OCI-LY1 (cell line): ENCODE measurements at regions not wholly inside any gene's neighbourhood (a gene's known extent, or its start where the extent isn't known, plus 50 kb on each side); places are given as distances from the start of the nearest gene placed in this dataset.

ENCODE experiments used
- H2AFZ ChIP-seq: fragments of 200-600 bp; sonication (generic), shearing (Covaris generic); 2 replicates; pipeline ENCODE4 v1.6.0; 2014; ENCODE audit warnings: antibody characterized with exemption, mild to moderate bottlenecking, low read length
- H3F3A ChIP-seq: fragments of 200-600 bp; sonication (generic), shearing (Covaris generic); 2 replicates; pipeline ENCODE4 v1.6.0; 2014; ENCODE audit warnings: mild to moderate bottlenecking, antibody characterized with exemption, low read length, moderate library complexity; ENCODE audit not compliant: insufficient read depth
- H3K27ac ChIP-seq: fragments of 200-600 bp; sonication (generic); 2 replicates; pipeline ENCODE4 v1.5.1; 2014; ENCODE audit warnings: low read length, mixed run types, mild to moderate bottlenecking, low read depth; ENCODE audit not compliant: poor library complexity, severe bottlenecking
- H3K27me3 ChIP-seq: fragments of 200-600 bp; sonication (generic); 2 replicates; pipeline ENCODE4 v1.6.0; 2014; ENCODE audit warnings: antibody characterized with exemption, mild to moderate bottlenecking, low read length, moderate library complexity; ENCODE audit not compliant: insufficient read depth
- H3K36me3 ChIP-seq: fragments of 200-600 bp; sonication (generic); 2 replicates; pipeline ENCODE4 v1.6.1; 2014; ENCODE audit warnings: mild to moderate bottlenecking, antibody characterized with exemption, low read length, moderate library complexity, mixed read lengths; ENCODE audit not compliant: insufficient read depth
- H3K4me1 ChIP-seq: fragments of 200-600 bp; sonication (generic); 2 replicates; pipeline ENCODE4 v1.5.1; 2014; ENCODE audit warnings: mild to moderate bottlenecking, low read length, moderate library complexity; ENCODE audit not compliant: insufficient read depth, severe bottlenecking
- H3K4me2 ChIP-seq: fragments of 200-600 bp; sonication (generic), shearing (Covaris generic); 2 replicates; pipeline ENCODE4 v1.6.1; 2014; ENCODE audit warnings: low read length
- H3K4me3 ChIP-seq: fragments of 200-600 bp; sonication (generic); 2 replicates; pipeline ENCODE4 v1.5.1; 2014; ENCODE audit warnings: low read length, low read depth, mild to moderate bottlenecking, mixed read lengths; ENCODE audit not compliant: poor library complexity, severe bottlenecking
- H3K79me2 ChIP-seq: fragments of 200-600 bp; shearing (Covaris generic); 2 replicates; pipeline ENCODE4 v1.6.1; 2016; ENCODE audit warnings: mixed run types, low read length, mixed read lengths; ENCODE audit not compliant: insufficient read depth
- H3K9ac ChIP-seq: fragments of 200-600 bp; sonication (generic), shearing (Covaris generic); 2 replicates; pipeline ENCODE4 v1.6.1; 2014; ENCODE audit warnings: mild to moderate bottlenecking, low read length, mixed read lengths
- H3K9me2 ChIP-seq: fragments of 200-600 bp; sonication (generic), shearing (Covaris generic); 2 replicates; pipeline ENCODE4 v1.6.1; 2014; ENCODE audit warnings: low read depth, mild to moderate bottlenecking, low read length, mixed read lengths
- H3K9me3 ChIP-seq: fragments of 200-600 bp; shearing (Covaris generic); 2 replicates; pipeline ENCODE4 v1.6.1; 2014; ENCODE audit warnings: low read length, mixed read lengths
- H4K20me1 ChIP-seq: fragments of 200-600 bp; sonication (generic), shearing (Covaris generic); 2 replicates; pipeline ENCODE4 v1.6.0; 2016; ENCODE audit warnings: mild to moderate bottlenecking, low read length; ENCODE audit not compliant: insufficient read depth
- EZH2 ChIP-seq: fragments of 200-600 bp; sonication (generic), shearing (Covaris generic); IDR thresholded peaks from 2 replicates; pipeline ENCODE4 v1.8.0; 2017; ENCODE audit warnings: borderline replicate concordance, mixed run types, mild to moderate bottlenecking, antibody characterized with exemption, low read length, moderate library complexity, mixed read lengths
- TF ChIP-seq, protein P1 (sequence below): fragments of 200-600 bp; sonication (generic), shearing (Covaris generic); IDR thresholded peaks from 2 replicates; pipeline ENCODE4 v1.5.1; 2017; ENCODE audit warnings: mild to moderate bottlenecking, antibody characterized with exemption, low read length, moderate library complexity, mixed read lengths

DNA sequence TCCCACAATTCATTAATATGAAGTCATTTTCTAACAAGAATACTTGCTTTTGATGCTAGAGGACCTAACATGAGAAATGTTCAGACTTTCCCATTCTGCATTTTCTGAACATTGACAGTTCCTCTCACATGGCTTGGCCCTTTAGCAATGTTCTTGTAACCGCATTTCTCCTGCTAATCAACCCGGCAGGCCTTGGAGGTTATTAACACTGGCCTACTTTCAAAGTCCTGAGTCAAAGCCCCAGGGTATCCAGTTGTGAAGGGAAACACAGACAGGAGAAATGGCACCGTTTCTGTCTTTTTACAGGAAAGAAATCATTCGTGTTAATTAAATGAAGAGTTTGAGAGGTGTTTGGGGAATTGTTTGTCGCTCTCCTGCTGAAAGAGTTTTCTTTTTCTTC lies 446.5 kb upstream of the MIS18BP1 start:
- H3K36me3 ChIP-seq = no peaks in the 10 kb centered on the region
- H2AFZ ChIP-seq = no peak overlapping the region

DNA sequence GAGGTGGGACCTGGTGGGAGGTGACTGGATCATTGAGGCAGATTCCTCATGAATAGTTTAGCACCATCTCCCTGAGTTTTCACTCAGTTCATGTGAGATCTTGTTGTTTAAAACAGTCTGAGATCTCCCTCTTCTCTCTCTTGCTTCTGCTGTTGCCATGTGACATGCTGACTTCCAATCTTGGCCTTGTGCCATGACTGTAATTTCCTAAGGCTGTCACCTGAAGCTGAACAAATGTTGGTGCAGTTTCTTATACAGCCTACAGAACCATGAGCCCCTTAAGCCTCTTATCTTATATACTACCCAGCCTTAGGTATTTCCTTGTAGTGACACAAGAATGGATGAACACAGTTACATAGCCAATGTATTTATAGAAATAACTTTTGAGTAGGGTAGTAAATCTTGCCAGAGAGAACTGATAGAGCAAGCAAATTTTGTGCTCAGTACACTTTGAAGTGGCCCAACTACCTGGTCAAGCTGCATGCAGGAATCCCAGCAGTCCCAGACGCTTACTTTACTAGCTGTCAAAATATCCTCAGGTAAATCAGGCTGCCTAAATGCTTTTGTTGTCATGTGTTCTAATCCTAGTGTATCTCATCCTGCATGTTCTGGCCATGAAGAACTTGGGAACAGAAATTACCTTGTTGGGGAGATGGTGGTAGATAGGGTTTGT lies 445.6 kb upstream of the MIS18BP1 start:
- Histone ChIP-seq H3K4me2 (no peak overlapping the region), H3K9ac (no peak overlapping the region), H4K20me1 (no peaks in the 10 kb centered on the region), H3K9me2 (no peaks in the 10 kb centered on the region), H3K27me3 (no peaks in the 10 kb centered on the region), H3K9me3 (no peaks in the 10 kb centered on the region), H2AFZ (no peak overlapping the region), H3K79me2 (no peaks in the 10 kb centered on the region), H3F3A (no peaks in the 10 kb centered on the region), H3K27ac (no peak overlapping the region), H3K36me3 (no peaks in the 10 kb centered on the region), H3K4me3 (no peak overlapping the region), H3K4me1 (no peaks in the 10 kb centered on the region)
- TF ChIP-seq EZH2 = no peak
- TF ChIP-seq, protein P1, sequence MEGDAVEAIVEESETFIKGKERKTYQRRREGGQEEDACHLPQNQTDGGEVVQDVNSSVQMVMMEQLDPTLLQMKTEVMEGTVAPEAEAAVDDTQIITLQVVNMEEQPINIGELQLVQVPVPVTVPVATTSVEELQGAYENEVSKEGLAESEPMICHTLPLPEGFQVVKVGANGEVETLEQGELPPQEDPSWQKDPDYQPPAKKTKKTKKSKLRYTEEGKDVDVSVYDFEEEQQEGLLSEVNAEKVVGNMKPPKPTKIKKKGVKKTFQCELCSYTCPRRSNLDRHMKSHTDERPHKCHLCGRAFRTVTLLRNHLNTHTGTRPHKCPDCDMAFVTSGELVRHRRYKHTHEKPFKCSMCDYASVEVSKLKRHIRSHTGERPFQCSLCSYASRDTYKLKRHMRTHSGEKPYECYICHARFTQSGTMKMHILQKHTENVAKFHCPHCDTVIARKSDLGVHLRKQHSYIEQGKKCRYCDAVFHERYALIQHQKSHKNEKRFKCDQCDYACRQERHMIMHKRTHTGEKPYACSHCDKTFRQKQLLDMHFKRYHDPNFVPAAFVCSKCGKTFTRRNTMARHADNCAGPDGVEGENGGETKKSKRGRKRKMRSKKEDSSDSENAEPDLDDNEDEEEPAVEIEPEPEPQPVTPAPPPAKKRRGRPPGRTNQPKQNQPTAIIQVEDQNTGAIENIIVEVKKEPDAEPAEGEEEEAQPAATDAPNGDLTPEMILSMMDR = no peak

More for the DNA sequence above, 446.5 kb upstream of the MIS18BP1 start:
- Histone ChIP-seq H3K9me2 (no peaks in the 10 kb centered on the region), H3K4me3 (no peak overlapping the region), H3K9ac (no peak overlapping the region), H4K20me1 (no peaks in the 10 kb centered on the region), H3K79me2 (no peaks in the 10 kb centered on the region), H3K4me2 (no peak overlapping the region), H3K27ac (no peak overlapping the region), H3K27me3 (no peaks in the 10 kb centered on the region), H3K4me1 (no peaks in the 10 kb centered on the region), H3F3A (no peaks in the 10 kb centered on the region), H3K9me3 (no peaks in the 10 kb centered on the region)
- TF ChIP-seq, protein P1 = no peak
- TF ChIP-seq EZH2 = no peak

DNA sequence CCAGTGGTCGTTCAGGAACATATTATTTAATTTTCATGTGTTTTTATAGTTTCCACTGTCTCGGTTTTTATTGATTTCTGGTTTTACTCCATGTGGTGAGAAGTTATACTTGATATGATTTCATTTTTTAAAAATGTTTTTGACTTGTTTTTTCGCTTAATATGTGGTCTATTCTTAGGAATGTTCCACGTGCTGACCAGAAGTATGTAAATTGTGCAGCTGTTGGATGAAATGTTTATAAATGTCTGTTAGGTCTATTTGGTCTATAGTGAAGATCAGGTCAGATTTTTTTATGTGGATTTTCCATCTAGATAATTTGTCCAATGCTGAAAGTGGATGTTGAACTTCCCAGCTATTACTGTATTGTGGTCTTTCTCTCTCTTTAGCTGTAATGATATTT lies 433.8 kb upstream of the MIS18BP1 start:
- H3K36me3 ChIP-seq = no peaks in the 10 kb centered on the region
- no peak overlapping the region for H3K9ac ChIP-seq
- no peak overlapping the region for H2AFZ ChIP-seq
- H3K27ac ChIP-seq = no peak overlapping the region
- no peak overlapping the region for H3K4me3 ChIP-seq
- no peaks in the 10 kb centered on the region for H4K20me1 ChIP-seq
- no peaks in the 10 kb centered on the region for H3F3A ChIP-seq
- no peaks in the 10 kb centered on the region for H3K27me3 ChIP-seq
- no peaks in the 10 kb centered on the region for H3K4me1 ChIP-seq
- H3K9me3 ChIP-seq = no peaks in the 10 kb centered on the region
- no peaks in the 10 kb centered on the region for H3K9me2 ChIP-seq
- no peak for TF ChIP-seq EZH2
- TF ChIP-seq, protein P1 = no peak
- H3K79me2 ChIP-seq = no peaks in the 10 kb centered on the region
- H3K4me2 ChIP-seq = no peak overlapping the region
